Nephron progenitor cell (in vitro differentiated cells): ENCODE measurements at regions not wholly inside any gene's neighbourhood (a gene's known extent, or its start where the extent isn't known, plus 50 kb on each side); places are given as distances from the start of the nearest gene placed in this dataset.

Experiments
- DNase-seq: peaks from one replicate; pipeline ENCODE4 v3.0.0; 2021
- H3K27ac Mint-ChIP-seq: 2 replicates; pipeline ENCODE4 v1.8.0; 2021; ENCODE audit warnings: mild to moderate bottlenecking, moderate library complexity, mixed read lengths
- H3K27me3 Mint-ChIP-seq: 2 replicates; pipeline ENCODE4 v1.8.0; 2021; ENCODE audit warnings: mild to moderate bottlenecking, low read depth, mixed read lengths; ENCODE audit not compliant: poor library complexity
- H3K36me3 Mint-ChIP-seq: 2 replicates; pipeline ENCODE4 v1.8.0; 2021; ENCODE audit warnings: low read depth, mixed read lengths
- H3K4me1 Mint-ChIP-seq: 2 replicates; pipeline ENCODE4 v1.8.0; 2021; ENCODE audit warnings: mixed read lengths
- H3K4me3 Mint-ChIP-seq: 2 replicates; pipeline ENCODE4 v1.8.0; 2021; ENCODE audit warnings: mild to moderate bottlenecking, moderate library complexity, mixed read lengths
- H3K9me3 Mint-ChIP-seq: 2 replicates; pipeline ENCODE4 v1.8.0; 2021; ENCODE audit warnings: mild to moderate bottlenecking, moderate library complexity, mixed read lengths
- CTCF ChIP-seq: fragments of 200-600 bp; sonication (generic); IDR thresholded peaks from 2 replicates; pipeline ENCODE4 v1.5.0; 2021; ENCODE audit warnings: antibody characterized with exemption

GRCh38 chr9:95606489-95607350 lies 89.9 kb upstream of the PTCH1 start:
- peak overlapping the region; percentile 32 for H3K4me3 Mint-ChIP-seq
- no peak for TF ChIP-seq CTCF

GRCh38 chr9:95605816-95606488 lies 89.2 kb upstream of the PTCH1 start:
- peak overlapping the region; percentile 32 for H3K4me3 Mint-ChIP-seq
- H3K9me3 Mint-ChIP-seq: peaks cover 7% of the 10 kb centered on the region
- DNase-seq: peak; percentile 46
- H3K27me3 Mint-ChIP-seq: peaks cover 2% of the 10 kb centered on the region
- no peak for TF ChIP-seq CTCF
- H3K27ac Mint-ChIP-seq: peak overlapping the region; percentile 86
- peaks cover 51% of the 10 kb centered on the region for H3K4me1 Mint-ChIP-seq
- no peaks in the 10 kb centered on the region for H3K36me3 Mint-ChIP-seq

More at GRCh38 chr9:95606489-95607350, 89.9 kb upstream of the PTCH1 start:
- peak overlapping the region; percentile 91 for H3K27ac Mint-ChIP-seq
- no peaks in the 10 kb centered on the region for H3K36me3 Mint-ChIP-seq
- H3K27me3 Mint-ChIP-seq: peaks cover 2% of the 10 kb centered on the region
- peaks cover 7% of the 10 kb centered on the region for H3K9me3 Mint-ChIP-seq
- peaks cover 54% of the 10 kb centered on the region for H3K4me1 Mint-ChIP-seq
- no peak for DNase-seq

GRCh38 chr9:95605101-95605500 lies 88.3 kb upstream of the PTCH1 start:
- peaks cover 50% of the 10 kb centered on the region for H3K4me1 Mint-ChIP-seq
- no peak for TF ChIP-seq CTCF
- peaks cover 2% of the 10 kb centered on the region for H3K27me3 Mint-ChIP-seq
- no peak overlapping the region for H3K4me3 Mint-ChIP-seq
- H3K27ac Mint-ChIP-seq: peak overlapping the region; percentile 62
- peaks cover 7% of the 10 kb centered on the region for H3K9me3 Mint-ChIP-seq
- H3K36me3 Mint-ChIP-seq: no peaks in the 10 kb centered on the region
- peak; percentile 23 for DNase-seq

GRCh38 chr9:95598236-95598635 lies 81.5 kb upstream of the PTCH1 start:
- H3K4me3 Mint-ChIP-seq: no peak overlapping the region
- peaks cover 11% of the 10 kb centered on the region for H3K27me3 Mint-ChIP-seq
- H3K9me3 Mint-ChIP-seq: no peaks in the 10 kb centered on the region
- no peak for TF ChIP-seq CTCF
- H3K27ac Mint-ChIP-seq: no peak overlapping the region
- peaks cover 18% of the 10 kb centered on the region for H3K4me1 Mint-ChIP-seq
- no peaks in the 10 kb centered on the region for H3K36me3 Mint-ChIP-seq
- DNase-seq: no peak

GRCh38 chr9:95595721-95596295 lies 79.0 kb upstream of the PTCH1 start:
- Mint-ChIP-seq H3K36me3 (no peaks in the 10 kb centered on the region), H3K9me3 (peaks cover 4% of the 10 kb centered on the region), H3K27ac (no peak overlapping the region), H3K4me3 (no peak overlapping the region), H3K4me1 (peaks cover 12% of the 10 kb centered on the region), H3K27me3 (peaks cover 13% of the 10 kb centered on the region)
- DNase-seq: no peak
- TF ChIP-seq CTCF: no peak
